ENCODE measurements at regions not wholly inside any gene's neighbourhood (a gene's known extent, or its start where the extent isn't known, plus 50 kb on each side); places are given as distances from the start of the nearest gene placed in this dataset.

DNA sequence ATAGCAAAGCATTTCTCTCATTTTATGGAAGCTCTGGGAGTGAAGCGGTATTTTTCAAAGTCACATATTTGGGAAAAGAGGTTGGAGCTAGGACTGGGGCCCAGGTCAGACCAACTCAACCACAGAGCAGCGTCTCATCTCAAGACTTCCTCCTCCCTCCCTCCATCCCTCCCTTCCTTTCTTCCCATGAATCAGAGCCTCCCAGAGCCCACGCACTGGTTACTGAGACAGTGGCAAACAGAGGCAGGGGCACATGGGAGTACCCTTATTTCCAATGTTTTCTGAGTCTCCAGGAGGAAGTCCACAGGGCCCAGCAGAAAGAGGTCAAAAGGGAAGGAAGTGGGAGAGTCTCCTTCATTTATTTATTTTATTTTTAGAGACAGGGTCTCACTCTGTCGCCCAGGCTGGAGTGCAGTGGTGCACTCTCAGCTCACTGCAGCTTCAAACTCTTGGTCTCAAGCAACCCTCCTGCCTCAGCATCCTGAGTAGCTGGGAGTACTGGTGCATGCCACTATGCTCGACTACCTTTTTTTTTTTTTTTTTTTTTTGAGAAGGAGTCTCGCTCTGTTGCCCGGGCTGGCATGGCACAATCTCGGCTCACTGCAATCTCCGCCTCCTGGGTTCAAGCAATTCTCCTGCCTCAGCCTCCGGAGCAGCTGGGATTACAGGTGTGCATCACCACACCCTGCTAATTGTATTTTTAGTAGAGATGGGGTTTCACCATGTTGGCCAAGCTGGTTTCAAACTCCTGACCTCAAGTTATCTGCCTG is 52.5 kb upstream of the CDKN2AIPNL start:
- H3K4me2 ChIP-seq (ENCODE audit: low read depth, low read length, poor library complexity, severe bottlenecking) = no peak overlapping the region
- no peak overlapping the region for H2AFZ ChIP-seq (ENCODE audit: low read depth, low read length, severe bottlenecking)

DNA sequence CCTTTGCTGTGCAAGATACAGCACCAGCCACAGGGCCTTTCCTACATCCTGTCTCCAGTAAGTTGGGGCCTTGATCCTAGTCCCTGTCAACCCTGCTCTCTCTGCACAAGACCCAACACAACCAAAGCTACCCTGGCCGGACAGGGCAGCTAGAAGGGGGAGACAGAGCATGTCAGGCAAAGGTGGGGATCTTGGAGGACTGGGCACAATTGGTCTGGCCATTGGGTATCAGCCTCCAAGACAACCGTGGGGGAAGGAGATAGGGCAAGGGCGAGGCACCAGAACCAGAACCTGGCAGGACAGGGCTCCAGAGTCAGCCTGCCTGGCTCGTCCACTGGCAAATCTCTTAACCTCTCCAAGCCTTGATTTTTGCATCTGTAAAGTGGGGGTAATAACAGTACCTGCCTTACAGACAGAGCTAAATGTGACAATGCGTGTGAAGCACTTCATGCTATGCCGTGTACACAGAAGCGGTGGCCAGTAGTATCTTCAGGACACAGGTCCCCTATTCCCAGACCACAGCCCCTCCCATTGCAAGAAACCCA is 51.6 kb upstream of the CDKN2AIPNL start:
- no peaks in the 10 kb centered on the region for H3K36me3 ChIP-seq (ENCODE audit: low read length)

More for the DNA sequence above, 52.5 kb upstream of the CDKN2AIPNL start:
- Histone ChIP-seq H3K27me3 (ENCODE audit: low read length) (no peaks in the 10 kb centered on the region), H3K9me2 (replicated peaks; ENCODE audit: insufficient read depth, low read length) (no peaks in the 10 kb centered on the region), H3K4me3 (ENCODE audit: insufficient read depth, low read length, poor library complexity, severe bottlenecking) (no peak overlapping the region), H3K9ac (ENCODE audit: low read length) (no peak overlapping the region), H3F3A (ENCODE audit: insufficient read depth) (no peaks in the 10 kb centered on the region), H3K9me3 (ENCODE audit: insufficient read depth, low read length) (no peaks in the 10 kb centered on the region), H3K36me3 (ENCODE audit: low read length) (no peaks in the 10 kb centered on the region), H3K79me2 (ENCODE audit: insufficient read depth, low read length) (no peaks in the 10 kb centered on the region), H4K20me1 (ENCODE audit: low read depth, low read length) (no peaks in the 10 kb centered on the region), H3K27ac (ENCODE audit: low read depth, low read length) (no peak overlapping the region)
- no peak for TF ChIP-seq EZH2phosphoT487 (conservative IDR thresholded peaks at IDR 0.05; ENCODE audit: low read length)

DNA sequence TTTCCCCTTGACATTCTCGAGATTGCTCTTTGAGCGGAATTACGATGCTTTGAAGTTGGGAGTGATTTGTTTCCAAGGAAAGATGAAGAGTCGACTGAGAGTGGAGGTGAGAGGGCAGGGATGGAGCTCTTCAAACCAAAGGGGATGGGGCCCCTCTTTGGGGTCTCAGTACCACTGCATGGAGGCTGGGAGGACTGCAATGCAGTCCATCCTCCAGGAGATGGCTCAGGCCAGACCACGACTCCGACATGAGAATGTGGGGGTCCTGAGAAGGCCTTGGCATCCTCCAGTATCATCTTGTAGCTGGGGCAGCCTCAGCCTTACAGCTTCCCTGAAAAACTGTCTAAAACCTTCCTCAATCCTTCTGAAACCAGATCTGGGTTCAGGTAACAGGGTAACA is 51.1 kb upstream of the CDKN2AIPNL start:
- H3K9ac ChIP-seq (ENCODE audit: low read length) = no peak overlapping the region
- no peaks in the 10 kb centered on the region for H3K36me3 ChIP-seq (ENCODE audit: low read length)
- H3K9me2 ChIP-seq (replicated peaks; ENCODE audit: insufficient read depth, low read length) = no peaks in the 10 kb centered on the region
- H3F3A ChIP-seq (ENCODE audit: insufficient read depth) = no peaks in the 10 kb centered on the region
- no peak overlapping the region for H3K27ac ChIP-seq (ENCODE audit: low read depth, low read length)
- no peaks in the 10 kb centered on the region for H3K9me3 ChIP-seq (ENCODE audit: insufficient read depth, low read length)
- no peak overlapping the region for H3K4me2 ChIP-seq (ENCODE audit: low read depth, low read length, poor library complexity, severe bottlenecking)
- H3K27me3 ChIP-seq (ENCODE audit: low read length) = no peaks in the 10 kb centered on the region
- no peak for TF ChIP-seq EZH2phosphoT487 (conservative IDR thresholded peaks at IDR 0.05; ENCODE audit: low read length)
- TF ChIP-seq, protein P1, sequence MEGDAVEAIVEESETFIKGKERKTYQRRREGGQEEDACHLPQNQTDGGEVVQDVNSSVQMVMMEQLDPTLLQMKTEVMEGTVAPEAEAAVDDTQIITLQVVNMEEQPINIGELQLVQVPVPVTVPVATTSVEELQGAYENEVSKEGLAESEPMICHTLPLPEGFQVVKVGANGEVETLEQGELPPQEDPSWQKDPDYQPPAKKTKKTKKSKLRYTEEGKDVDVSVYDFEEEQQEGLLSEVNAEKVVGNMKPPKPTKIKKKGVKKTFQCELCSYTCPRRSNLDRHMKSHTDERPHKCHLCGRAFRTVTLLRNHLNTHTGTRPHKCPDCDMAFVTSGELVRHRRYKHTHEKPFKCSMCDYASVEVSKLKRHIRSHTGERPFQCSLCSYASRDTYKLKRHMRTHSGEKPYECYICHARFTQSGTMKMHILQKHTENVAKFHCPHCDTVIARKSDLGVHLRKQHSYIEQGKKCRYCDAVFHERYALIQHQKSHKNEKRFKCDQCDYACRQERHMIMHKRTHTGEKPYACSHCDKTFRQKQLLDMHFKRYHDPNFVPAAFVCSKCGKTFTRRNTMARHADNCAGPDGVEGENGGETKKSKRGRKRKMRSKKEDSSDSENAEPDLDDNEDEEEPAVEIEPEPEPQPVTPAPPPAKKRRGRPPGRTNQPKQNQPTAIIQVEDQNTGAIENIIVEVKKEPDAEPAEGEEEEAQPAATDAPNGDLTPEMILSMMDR (IDR thresholded peaks at IDR 0.05; ENCODE audit: insufficient read depth, low read length, poor library complexity, severe bottlenecking) = no peak
- no peaks in the 10 kb centered on the region for H4K20me1 ChIP-seq (ENCODE audit: low read depth, low read length)
- H3K79me2 ChIP-seq (ENCODE audit: insufficient read depth, low read length) = no peaks in the 10 kb centered on the region
- no peak overlapping the region for H2AFZ ChIP-seq (ENCODE audit: low read depth, low read length, severe bottlenecking)
- no peak overlapping the region for H3K4me3 ChIP-seq (ENCODE audit: insufficient read depth, low read length, poor library complexity, severe bottlenecking)

More for the DNA sequence above, 51.6 kb upstream of the CDKN2AIPNL start:
- H2AFZ ChIP-seq (ENCODE audit: low read depth, low read length, severe bottlenecking) = no peak overlapping the region
- H3K27ac ChIP-seq (ENCODE audit: low read depth, low read length) = no peak overlapping the region
- no peak for TF ChIP-seq EZH2phosphoT487 (conservative IDR thresholded peaks at IDR 0.05; ENCODE audit: low read length)
- TF ChIP-seq, protein P1 (IDR thresholded peaks at IDR 0.05; ENCODE audit: insufficient read depth, low read length, poor library complexity, severe bottlenecking) = no peak
- H4K20me1 ChIP-seq (ENCODE audit: low read depth, low read length) = no peaks in the 10 kb centered on the region
- H3F3A ChIP-seq (ENCODE audit: insufficient read depth) = no peaks in the 10 kb centered on the region
- no peak overlapping the region for H3K4me2 ChIP-seq (ENCODE audit: low read depth, low read length, poor library complexity, severe bottlenecking)
- H3K27me3 ChIP-seq (ENCODE audit: low read length) = no peaks in the 10 kb centered on the region
- H3K4me3 ChIP-seq (ENCODE audit: insufficient read depth, low read length, poor library complexity, severe bottlenecking) = no peak overlapping the region
- H3K9me2 ChIP-seq (replicated peaks; ENCODE audit: insufficient read depth, low read length) = no peaks in the 10 kb centered on the region
- H3K9ac ChIP-seq (ENCODE audit: low read length) = no peak overlapping the region
- no peaks in the 10 kb centered on the region for H3K9me3 ChIP-seq (ENCODE audit: insufficient read depth, low read length)
- no peaks in the 10 kb centered on the region for H3K79me2 ChIP-seq (ENCODE audit: insufficient read depth, low read length)

DNA sequence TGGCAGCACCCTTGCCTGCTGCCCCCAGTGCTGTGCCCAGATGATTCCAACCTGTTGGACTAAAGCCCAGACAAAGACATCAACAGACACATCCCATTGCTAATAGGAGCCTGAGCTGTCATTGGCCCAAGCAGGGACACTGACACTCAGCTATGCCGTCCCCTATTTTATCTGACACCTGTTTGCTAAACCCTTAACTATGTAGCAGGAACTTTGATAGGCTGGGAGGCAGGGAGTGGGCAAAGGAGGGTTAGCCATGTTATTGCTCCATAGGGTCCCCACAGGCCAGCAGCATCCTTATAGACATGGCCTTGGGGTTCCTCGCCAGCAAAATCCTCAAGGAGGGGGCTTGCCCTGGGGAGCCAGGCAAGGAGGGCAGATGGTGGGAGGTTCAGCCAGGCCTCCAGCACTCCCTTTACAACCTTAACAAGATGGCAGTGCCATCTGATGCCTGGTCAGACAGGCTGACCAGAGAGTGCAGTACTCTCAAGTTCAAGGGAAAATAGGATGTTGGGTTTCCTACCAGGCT is 50.4 kb upstream of the CDKN2AIPNL start:
- Histone ChIP-seq H2AFZ (ENCODE audit: low read depth, low read length, severe bottlenecking) (no peak overlapping the region), H3K4me2 (ENCODE audit: low read depth, low read length, poor library complexity, severe bottlenecking) (no peak overlapping the region), H3K36me3 (ENCODE audit: low read length) (no peaks in the 10 kb centered on the region), H3K4me3 (ENCODE audit: insufficient read depth, low read length, poor library complexity, severe bottlenecking) (no peak overlapping the region), H3F3A (ENCODE audit: insufficient read depth) (no peaks in the 10 kb centered on the region), H3K27me3 (ENCODE audit: low read length) (no peaks in the 10 kb centered on the region), H3K79me2 (ENCODE audit: insufficient read depth, low read length) (no peaks in the 10 kb centered on the region), H3K9me3 (ENCODE audit: insufficient read depth, low read length) (no peaks in the 10 kb centered on the region), H4K20me1 (ENCODE audit: low read depth, low read length) (no peaks in the 10 kb centered on the region), H3K9ac (ENCODE audit: low read length) (no peak overlapping the region), H3K27ac (ENCODE audit: low read depth, low read length) (no peak overlapping the region), H3K9me2 (replicated peaks; ENCODE audit: insufficient read depth, low read length) (no peaks in the 10 kb centered on the region)
- TF ChIP-seq, protein P1 (IDR thresholded peaks at IDR 0.05; ENCODE audit: insufficient read depth, low read length, poor library complexity, severe bottlenecking) = no peak
- no peak for TF ChIP-seq EZH2phosphoT487 (conservative IDR thresholded peaks at IDR 0.05; ENCODE audit: low read length)
